ENCODE measurements at regions not wholly inside any gene's neighbourhood (a gene's known extent, or its start where the extent isn't known, plus 50 kb on each side); places are given as distances from the start of the nearest gene placed in this dataset.
"Not testable (repeated sequence)": the region's sequence is repeated elsewhere in the genome, so short reads cannot be mapped to it uniquely, and the experiment has no call there.

DNA sequence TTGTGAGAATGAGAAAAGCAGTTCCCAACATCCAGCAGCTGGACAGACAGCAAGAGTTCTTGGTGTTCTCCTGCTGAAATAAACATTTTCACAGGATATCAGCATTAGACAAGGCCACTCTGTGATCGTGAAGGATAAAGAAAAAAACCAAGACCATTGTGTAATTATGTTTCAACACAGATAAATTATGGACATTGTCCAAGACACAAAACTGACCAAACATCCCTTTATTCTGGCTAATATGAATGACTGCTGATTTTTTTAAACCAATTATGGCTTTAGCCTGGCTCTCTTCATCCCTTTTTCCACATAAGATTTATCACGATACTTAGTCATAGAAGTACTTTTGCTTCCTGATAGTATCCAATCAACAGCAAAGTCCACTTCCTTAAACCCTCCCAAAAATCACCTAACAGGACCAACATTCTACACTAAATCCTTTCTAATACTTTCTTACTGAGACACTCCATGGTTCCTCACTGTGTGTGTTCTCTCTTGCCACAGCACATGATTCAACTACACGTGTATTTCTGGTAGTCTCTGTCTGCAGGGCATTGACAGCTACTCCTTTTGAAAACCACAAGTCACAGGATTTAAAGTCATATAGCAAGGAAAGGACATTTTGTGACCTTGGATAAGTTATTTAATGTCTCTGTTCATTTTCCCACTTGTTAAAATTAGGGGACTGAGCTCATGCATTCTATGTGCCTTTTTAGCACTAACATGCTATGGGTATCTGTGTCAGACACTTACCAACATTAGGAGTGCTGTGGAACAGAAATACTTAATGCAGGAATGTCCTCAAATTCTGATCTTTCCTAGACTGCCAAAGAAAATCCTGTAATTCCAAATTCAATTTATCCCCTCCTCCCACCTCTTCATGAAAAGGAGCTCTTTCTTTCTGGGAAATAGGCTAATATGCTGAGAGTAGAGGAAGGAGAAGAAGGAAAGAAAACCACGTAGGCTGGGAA lies 137.2 kb upstream of the PGRMC2 start:
- H3K27me3 Mint-ChIP-seq, result no peaks in the 10 kb centered on the region
- CTCF ChIA-PET, result no interaction called here
- DNase-seq, result no peak

DNA sequence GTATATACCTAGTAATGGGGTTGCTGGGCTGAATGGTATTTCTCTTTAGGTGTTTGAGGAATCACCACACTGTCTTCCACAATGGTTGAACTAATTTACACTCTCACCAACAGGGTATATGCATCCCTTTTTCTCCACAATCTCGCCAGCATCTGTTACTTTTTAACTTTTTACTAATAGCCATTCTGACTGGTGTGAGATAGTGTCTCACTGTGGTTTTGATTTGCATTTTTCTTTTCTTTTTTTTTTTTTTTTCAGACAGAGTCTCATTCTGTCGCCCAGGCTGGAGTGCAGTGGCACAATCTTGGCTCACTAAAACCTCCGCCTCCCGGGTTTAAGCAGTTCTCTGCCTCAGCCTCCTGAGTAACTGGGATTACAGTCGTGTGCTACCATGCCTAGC lies 134.7 kb upstream of the PGRMC2 start:
- ATAC-seq; H3K27me3 Mint-ChIP-seq; intact Hi-C loops (cut with DNase I, micrococcal nuclease); H3K9me3 Mint-ChIP-seq (ENCODE audit: low read depth); H3K4me3 Mint-ChIP-seq; H3K4me1 Mint-ChIP-seq; H3K27ac Mint-ChIP-seq; H3K36me3 Mint-ChIP-seq (ENCODE audit: low read depth); POLR2A ChIA-PET; DNase-seq: not testable (repeated sequence)
- CTCF ChIA-PET, result interaction anchor here (0.9 kb wide), 1 partner anchor 784 kb away, joined by 3 read pairs; no protein-coding TSS in a partner anchor

More for the DNA sequence above, 137.2 kb upstream of the PGRMC2 start:
- intact Hi-C loops (cut with DNase I, micrococcal nuclease), result no loop called here
- no peak for ATAC-seq
- Mint-ChIP-seq H3K36me3 (ENCODE audit: low read depth) (no peaks in the 10 kb centered on the region), H3K4me3 (no peak overlapping the region), H3K4me1 (no peaks in the 10 kb centered on the region), H3K9me3 (ENCODE audit: low read depth) (no peaks in the 10 kb centered on the region), H3K27ac (no peak overlapping the region)
- POLR2A ChIA-PET, result no interaction called here

DNA sequence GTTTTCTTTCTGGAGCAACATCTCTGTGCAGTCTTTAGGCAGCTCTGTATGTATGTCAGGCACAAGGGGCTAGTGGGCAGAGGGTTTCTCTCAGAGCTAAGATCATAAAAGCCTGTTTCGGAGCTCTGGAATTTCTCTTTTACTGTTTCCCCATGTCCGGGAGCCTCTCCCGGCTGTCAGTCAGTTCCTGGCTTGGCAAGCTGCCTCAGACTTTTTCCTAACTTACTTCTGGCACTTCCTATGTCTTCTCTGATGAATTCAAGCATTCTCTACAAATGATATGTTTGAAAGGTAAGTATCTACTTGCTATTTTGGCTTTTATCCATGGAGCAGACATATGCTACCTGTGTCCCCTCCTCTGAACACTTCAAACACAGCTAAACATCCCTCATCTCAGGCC lies 129.3 kb upstream of the PGRMC2 start:
- ChIA-PET POLR2A (no interaction called here), CTCF (interaction anchor here (1.1 kb wide), 1 partner anchor 157 kb away, joined by 3 read pairs; no protein-coding TSS in a partner anchor)

DNA sequence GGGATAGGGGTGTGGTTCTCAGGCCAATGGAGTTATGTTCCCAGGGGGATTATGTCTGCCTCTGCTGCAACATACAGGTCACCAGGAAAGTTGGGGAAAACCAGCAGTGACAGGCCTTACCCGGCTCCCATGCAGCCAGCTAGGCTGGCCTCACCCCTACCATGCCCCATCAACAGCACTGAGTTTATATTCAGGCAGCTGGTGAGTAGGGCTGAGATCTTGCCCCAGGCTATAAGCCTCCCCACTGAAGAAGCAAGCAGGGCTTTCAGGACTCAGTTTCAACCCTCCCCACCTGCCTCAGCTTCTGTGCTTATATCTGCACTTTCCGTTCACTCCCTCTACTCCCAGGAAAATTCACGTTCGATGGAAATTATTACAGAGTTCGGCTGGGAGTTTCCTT lies 122.4 kb upstream of the PGRMC2 start:
- Mint-ChIP-seq H3K27ac (no peak overlapping the region), H3K4me1 (no peaks in the 10 kb centered on the region), H3K4me3 (no peak overlapping the region), H3K9me3 (ENCODE audit: low read depth) (peaks cover 4% of the 10 kb centered on the region), H3K36me3 (ENCODE audit: low read depth) (no peaks in the 10 kb centered on the region), H3K27me3 (no peaks in the 10 kb centered on the region)
- ATAC-seq (no peak), DNase-seq (no peak)
- CTCF ChIA-PET, result no interaction called here
- intact Hi-C loops (cut with DNase I, micrococcal nuclease), result no loop called here
- POLR2A ChIA-PET, result no interaction called here

More for the DNA sequence above, 129.3 kb upstream of the PGRMC2 start:
- DNase-seq (no peak), ATAC-seq (no peak)
- no peaks in the 10 kb centered on the region for H3K9me3 Mint-ChIP-seq (ENCODE audit: low read depth)
- H3K36me3 Mint-ChIP-seq (ENCODE audit: low read depth), result no peaks in the 10 kb centered on the region
- H3K27ac Mint-ChIP-seq, result no peak overlapping the region
- H3K4me1 Mint-ChIP-seq, result no peaks in the 10 kb centered on the region
- H3K4me3 Mint-ChIP-seq, result no peak overlapping the region
- H3K27me3 Mint-ChIP-seq, result no peaks in the 10 kb centered on the region
- intact Hi-C loops (cut with DNase I, micrococcal nuclease), result no loop called here

DNA sequence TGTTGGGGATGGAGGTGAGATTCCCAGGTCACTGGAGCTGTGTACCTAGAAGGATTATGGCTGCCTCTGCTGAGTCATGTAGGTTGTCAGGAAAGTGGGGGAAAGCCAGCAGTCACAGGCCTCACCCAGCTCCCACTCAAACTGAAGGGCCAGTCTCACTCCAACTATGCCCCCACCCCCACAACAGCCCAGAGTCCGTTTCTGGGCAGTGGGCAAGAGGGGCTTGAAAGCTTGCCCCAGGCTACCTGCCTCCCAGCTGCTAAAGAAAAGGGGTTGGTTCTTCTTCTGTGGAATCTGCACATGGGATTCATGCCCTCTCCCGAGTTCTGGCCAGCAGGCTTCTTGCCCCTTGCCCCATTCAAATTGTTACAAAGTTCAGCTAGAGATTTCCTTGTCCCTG lies 116.0 kb upstream of the PGRMC2 start:
- Mint-ChIP-seq H3K4me1 (no peaks in the 10 kb centered on the region), H3K4me3 (no peak overlapping the region), H3K36me3 (ENCODE audit: low read depth) (peaks cover 9% of the 10 kb centered on the region), H3K9me3 (ENCODE audit: low read depth) (peaks cover 4% of the 10 kb centered on the region), H3K27me3 (peaks cover 4% of the 10 kb centered on the region), H3K27ac (no peak overlapping the region)
- intact Hi-C loops (cut with DNase I, micrococcal nuclease), result no loop called here
- CTCF ChIA-PET, result no interaction called here
- DNase-seq (no peak), ATAC-seq (no peak)
- POLR2A ChIA-PET, result no interaction called here

DNA sequence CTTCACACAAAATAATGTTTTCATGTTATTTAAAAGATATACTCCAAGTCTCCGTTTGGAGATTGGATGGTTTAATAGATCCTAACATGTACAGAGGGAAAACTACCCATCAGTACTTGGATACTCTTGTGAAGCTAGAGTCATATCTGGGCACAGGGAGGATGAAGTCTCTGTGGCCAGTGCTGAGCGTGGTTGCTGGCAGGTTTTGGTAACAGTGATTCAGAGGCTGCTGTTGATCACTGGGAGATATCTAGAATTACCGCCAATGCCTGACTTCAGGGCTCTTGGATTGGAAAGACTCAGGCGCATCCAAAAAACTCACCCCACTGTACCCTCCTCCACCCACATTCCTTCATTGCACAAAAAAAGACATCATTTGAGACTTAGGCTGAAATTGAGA lies 107.2 kb upstream of the PGRMC2 start:
- no peaks in the 10 kb centered on the region for H3K27me3 Mint-ChIP-seq
- H3K27ac Mint-ChIP-seq, result no peak overlapping the region
- intact Hi-C loops (cut with DNase I, micrococcal nuclease), result no loop called here
- no peak for ATAC-seq
- no peaks in the 10 kb centered on the region for H3K4me1 Mint-ChIP-seq
- ChIA-PET CTCF (interaction anchor here (0.7 kb wide), 1 partner anchor 347 kb away, joined by 3 read pairs; no protein-coding TSS in a partner anchor), POLR2A (no interaction called here)
- no peak for DNase-seq
- no peak overlapping the region for H3K4me3 Mint-ChIP-seq
- H3K36me3 Mint-ChIP-seq (ENCODE audit: low read depth), result no peaks in the 10 kb centered on the region
- H3K9me3 Mint-ChIP-seq (ENCODE audit: low read depth), result no peaks in the 10 kb centered on the region

DNA sequence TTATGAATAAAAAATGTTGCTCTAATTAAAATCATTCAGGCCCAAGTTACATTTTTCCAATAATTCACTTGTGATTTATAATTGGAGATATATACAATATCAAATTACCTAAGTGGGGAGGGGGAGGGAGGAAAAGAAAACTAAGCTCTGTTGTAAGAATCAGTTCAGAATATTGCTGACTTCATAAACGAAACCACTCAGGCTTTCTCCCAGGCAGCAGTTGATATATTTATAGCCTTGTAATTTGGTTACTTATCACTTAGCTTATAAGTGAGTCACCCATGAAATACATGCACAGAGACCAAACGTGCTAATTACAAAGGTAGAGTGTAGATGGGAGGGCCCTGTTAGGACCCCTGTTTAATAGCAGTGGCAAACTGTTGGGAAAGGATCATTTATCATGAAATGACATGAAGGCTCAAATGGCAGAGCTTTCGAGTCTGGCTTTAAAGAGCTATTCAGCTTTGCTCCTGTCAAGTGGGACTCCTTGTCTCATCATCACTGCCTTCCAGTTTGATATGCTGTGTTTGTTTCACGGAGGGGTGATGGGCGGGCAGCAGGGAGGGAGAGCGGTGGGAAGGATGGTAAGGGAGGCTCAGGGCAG lies 105.6 kb upstream of the PGRMC2 start:
- H3K4me1 Mint-ChIP-seq, result no peaks in the 10 kb centered on the region
- ATAC-seq, result no peak
- CTCF ChIA-PET, result interaction anchor here (0.6 kb wide), 1 partner anchor 45 kb away, joined by 4 read pairs; no protein-coding TSS in a partner anchor
- H3K4me3 Mint-ChIP-seq, result no peak overlapping the region
- intact Hi-C loops (cut with DNase I, micrococcal nuclease), result no loop called here
- H3K27ac Mint-ChIP-seq, result no peak overlapping the region
- no peak for DNase-seq
- no peaks in the 10 kb centered on the region for H3K36me3 Mint-ChIP-seq (ENCODE audit: low read depth)
- POLR2A ChIA-PET, result no interaction called here
- no peaks in the 10 kb centered on the region for H3K27me3 Mint-ChIP-seq
- H3K9me3 Mint-ChIP-seq (ENCODE audit: low read depth), result no peaks in the 10 kb centered on the region

DNA sequence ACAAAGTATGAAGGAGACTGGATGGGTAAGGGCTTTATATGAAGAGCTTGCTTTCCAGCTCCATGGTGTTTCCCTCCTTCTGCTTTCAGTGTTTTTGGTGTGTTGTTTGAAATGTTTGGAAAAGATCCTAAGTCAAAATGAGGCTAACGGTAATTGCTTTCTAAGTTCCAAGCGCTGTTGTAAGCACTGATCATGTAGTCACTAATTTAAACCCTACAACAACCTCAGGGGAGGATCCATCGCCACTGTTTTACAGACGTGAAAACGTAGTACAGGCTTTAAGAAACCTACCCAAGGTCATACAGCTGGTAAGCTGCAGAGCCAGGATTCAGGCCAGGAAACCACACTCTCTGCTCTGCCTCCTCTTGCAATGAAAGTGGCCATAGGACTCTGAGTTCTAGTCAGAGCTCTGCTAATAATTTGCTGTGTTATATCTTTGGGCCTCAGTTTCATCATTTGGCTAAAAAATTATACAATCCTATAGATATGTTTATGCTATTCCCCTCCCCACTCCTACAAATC lies 102.9 kb upstream of the PGRMC2 start:
- H3K4me1 Mint-ChIP-seq, result no peaks in the 10 kb centered on the region

DNA sequence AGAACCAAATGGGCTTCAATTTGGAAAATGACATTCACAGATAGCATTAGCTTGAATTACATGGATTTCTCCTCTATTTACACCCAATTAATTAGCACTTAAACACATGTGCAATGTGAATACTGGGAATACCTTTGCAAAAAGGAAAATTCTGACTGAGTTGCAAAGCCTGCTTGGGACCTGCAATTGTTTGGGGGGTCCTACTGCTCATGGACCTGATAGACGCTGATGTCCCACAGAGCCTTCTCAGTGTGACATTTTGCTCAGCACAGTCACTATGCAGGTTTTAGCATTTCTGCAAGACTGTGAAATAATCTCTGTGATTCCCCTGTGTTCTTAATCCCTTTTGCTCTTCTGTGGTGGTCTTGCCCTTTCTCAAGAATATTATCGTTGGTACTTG lies 101.2 kb upstream of the PGRMC2 start:
- Mint-ChIP-seq H3K4me3 (no peak overlapping the region), H3K9me3 (ENCODE audit: low read depth) (no peaks in the 10 kb centered on the region), H3K27me3 (no peaks in the 10 kb centered on the region), H3K27ac (no peak overlapping the region), H3K4me1 (no peaks in the 10 kb centered on the region), H3K36me3 (ENCODE audit: low read depth) (no peaks in the 10 kb centered on the region)
- no peak for DNase-seq
- intact Hi-C loops (cut with DNase I, micrococcal nuclease), result no loop called here
- no peak for ATAC-seq
- ChIA-PET POLR2A (no interaction called here), CTCF (no interaction called here)

More for the DNA sequence above, 102.9 kb upstream of the PGRMC2 start:
- H3K36me3 Mint-ChIP-seq (ENCODE audit: low read depth), result no peaks in the 10 kb centered on the region
- no peaks in the 10 kb centered on the region for H3K27me3 Mint-ChIP-seq
- intact Hi-C loops (cut with DNase I, micrococcal nuclease), result no loop called here
- CTCF ChIA-PET, result interaction anchor here (0.8 kb wide), 1 partner anchor 18 kb away, joined by 3 read pairs; no protein-coding TSS in a partner anchor
- no peak overlapping the region for H3K4me3 Mint-ChIP-seq
- no peaks in the 10 kb centered on the region for H3K9me3 Mint-ChIP-seq (ENCODE audit: low read depth)
- H3K27ac Mint-ChIP-seq, result no peak overlapping the region
- POLR2A ChIA-PET, result no interaction called here
- no peak for ATAC-seq
- DNase-seq, result no peak

DNA sequence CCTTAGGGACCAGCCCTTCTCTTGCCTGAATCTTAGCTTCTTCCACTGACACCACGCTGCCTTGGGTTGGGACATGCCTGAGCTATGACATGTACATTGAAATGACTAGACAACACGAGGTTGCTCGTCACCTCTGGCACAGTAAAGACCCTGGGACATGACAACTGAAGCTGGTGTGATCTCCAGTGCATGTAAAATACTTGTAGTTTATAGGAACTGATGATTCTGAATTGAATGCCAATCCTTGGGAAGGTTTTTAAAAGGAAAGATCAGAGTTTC lies 100.7 kb upstream of the PGRMC2 start:
- intact Hi-C loops (cut with DNase I, micrococcal nuclease), result no loop called here
- ChIA-PET POLR2A (no interaction called here), CTCF (no interaction called here)
- ATAC-seq, result no peak
- no peaks in the 10 kb centered on the region for H3K36me3 Mint-ChIP-seq (ENCODE audit: low read depth)
- H3K9me3 Mint-ChIP-seq (ENCODE audit: low read depth), result no peaks in the 10 kb centered on the region
- H3K4me3 Mint-ChIP-seq, result no peak overlapping the region
- no peaks in the 10 kb centered on the region for H3K4me1 Mint-ChIP-seq
- H3K27me3 Mint-ChIP-seq, result no peaks in the 10 kb centered on the region
- no peak overlapping the region for H3K27ac Mint-ChIP-seq
- no peak for DNase-seq

DNA sequence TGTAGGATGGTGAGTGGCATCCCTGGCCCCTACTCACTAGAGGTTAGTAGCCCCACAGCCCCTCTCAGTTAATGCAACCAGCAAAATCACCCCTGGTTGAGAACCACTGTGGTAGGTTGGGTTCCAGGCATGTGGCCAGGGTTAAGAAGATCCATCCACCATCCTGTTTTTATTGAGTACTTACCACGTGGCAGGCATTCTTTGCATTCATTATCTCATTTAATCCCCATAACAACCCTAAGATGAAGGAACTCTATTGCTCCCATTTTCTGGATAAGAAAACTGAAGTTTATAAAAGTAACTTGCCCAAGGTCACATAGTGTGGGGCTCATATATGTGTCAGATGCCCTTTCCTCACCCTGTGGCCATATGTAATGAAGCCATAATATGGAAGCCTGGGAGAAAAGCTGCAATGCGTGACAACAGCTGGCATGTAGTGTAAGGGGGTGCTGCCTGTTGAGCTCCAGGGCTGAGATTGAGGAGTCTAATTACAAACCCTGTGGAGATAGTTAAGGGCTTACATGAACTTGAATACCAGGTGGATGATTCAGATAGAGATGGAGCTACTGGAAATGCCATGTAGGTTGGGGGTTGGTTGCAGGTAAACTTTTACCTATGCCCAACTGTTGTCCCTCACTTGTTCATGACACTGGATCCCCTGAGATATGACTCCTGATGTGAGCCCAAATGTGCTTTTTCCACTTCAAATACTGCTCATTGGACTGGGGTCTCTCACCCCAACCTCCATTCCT lies 100.2 kb upstream of the PGRMC2 start:
- Mint-ChIP-seq H3K4me1 (no peaks in the 10 kb centered on the region), H3K27me3 (no peaks in the 10 kb centered on the region), H3K36me3 (ENCODE audit: low read depth) (no peaks in the 10 kb centered on the region), H3K4me3 (no peak overlapping the region), H3K9me3 (ENCODE audit: low read depth) (no peaks in the 10 kb centered on the region), H3K27ac (no peak overlapping the region)
- ChIA-PET POLR2A (interaction anchor here (0.5 kb wide), 1 partner anchor 337 kb away, joined by 5 read pairs; no protein-coding TSS in a partner anchor), CTCF (no interaction called here)
- ATAC-seq, result no peak
- no peak for DNase-seq
- intact Hi-C loops (cut with DNase I, micrococcal nuclease), result no loop called here

Data from activated CD4-positive, alpha-beta T cell treated with anti-CD3 and anti-CD28 coated beads for 36 hours (primary cell).